HCT116 (cell line): ENCODE measurements at regions not wholly inside any gene's neighbourhood (a gene's known extent, or its start where the extent isn't known, plus 50 kb on each side); places are given as distances from the start of the nearest gene placed in this dataset.

Source experiments
- CEBPB ChIP-seq: IDR thresholded peaks from 2 replicates; pipeline ENCODE4 v1.6.1; 2012; ENCODE audit warnings: low read depth
- EGR1 ChIP-seq: IDR thresholded peaks from 2 replicates; pipeline ENCODE4 v1.6.1; 2012; ENCODE audit warnings: low read depth
- FOSL1 ChIP-seq: IDR thresholded peaks from 2 replicates; pipeline ENCODE4 v1.6.1; 2012; ENCODE audit warnings: low read depth
- JUND ChIP-seq: IDR thresholded peaks from 2 replicates; pipeline ENCODE4 v1.6.1; 2012
- SP1 ChIP-seq: IDR thresholded peaks from 2 replicates; pipeline ENCODE4 v1.6.1; 2012; ENCODE audit warnings: low read depth

DNA sequence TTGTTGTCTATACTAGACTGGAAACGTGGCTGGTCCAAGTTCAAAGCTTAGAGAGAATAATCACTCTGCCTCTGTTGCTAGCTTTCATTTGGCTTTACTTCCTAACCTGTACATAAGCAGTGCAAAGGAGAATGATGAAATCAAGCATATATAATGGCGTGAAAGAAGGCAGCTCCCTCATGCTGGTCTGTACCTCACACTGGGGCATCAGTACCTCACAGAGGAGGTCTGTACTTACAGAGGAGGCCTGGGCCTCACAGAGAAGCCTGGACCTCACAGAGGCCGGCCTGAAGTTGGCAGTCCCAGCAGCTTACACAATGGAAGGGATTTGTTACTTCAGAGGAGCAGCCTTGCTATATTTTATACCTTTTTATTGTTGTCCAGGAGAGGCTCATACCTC lies 53.3 kb upstream of the MSI2 start (continued):
- TF ChIP-seq SP1 = no peak
- no peak for TF ChIP-seq EGR1
- no peak for TF ChIP-seq FOSL1
- TF ChIP-seq JUND = no peak
- no peak for TF ChIP-seq CEBPB
